Stimulated activated CD4-positive, alpha-beta T cell treated with anti-CD3 and anti-CD28 coated beads, Interleukin-12 subunit alpha, Interleukin-12 subunit beta, amount 100 ng/mL, for 4 hours (primary cell): ENCODE measurements at regions not wholly inside any gene's neighbourhood (a gene's known extent, or its start where the extent isn't known, plus 50 kb on each side); places are given as distances from the start of the nearest gene placed in this dataset.
"Not testable (repeated sequence)": the region's sequence is repeated elsewhere in the genome, so short reads cannot be mapped to it uniquely, and the experiment has no call there.

Experiments used
- DNase-seq: peaks from one replicate; pipeline ENCODE4 v3.0.0-alpha.2; 2020

DNA sequence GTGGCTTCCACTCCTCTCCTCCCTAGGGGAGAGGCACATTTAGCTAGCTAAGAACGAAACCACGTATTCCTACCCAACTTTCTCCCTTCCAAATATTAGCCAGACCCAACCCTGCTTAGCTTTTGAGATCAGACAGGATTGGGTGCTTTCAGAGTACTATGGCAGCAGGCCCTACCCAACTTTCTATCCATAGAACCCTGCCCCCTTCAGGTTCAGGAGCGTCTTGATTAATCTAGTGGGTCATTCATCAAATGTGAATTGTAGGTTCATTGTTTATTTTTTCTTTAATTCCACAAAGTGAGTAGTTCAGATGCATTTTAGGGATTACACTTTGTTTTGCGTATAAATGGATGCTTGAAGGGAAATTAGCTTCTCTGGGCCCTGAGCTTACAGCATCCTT lies 188.3 kb downstream of the MIB1 start:
- DNase-seq, result no peak

DNA sequence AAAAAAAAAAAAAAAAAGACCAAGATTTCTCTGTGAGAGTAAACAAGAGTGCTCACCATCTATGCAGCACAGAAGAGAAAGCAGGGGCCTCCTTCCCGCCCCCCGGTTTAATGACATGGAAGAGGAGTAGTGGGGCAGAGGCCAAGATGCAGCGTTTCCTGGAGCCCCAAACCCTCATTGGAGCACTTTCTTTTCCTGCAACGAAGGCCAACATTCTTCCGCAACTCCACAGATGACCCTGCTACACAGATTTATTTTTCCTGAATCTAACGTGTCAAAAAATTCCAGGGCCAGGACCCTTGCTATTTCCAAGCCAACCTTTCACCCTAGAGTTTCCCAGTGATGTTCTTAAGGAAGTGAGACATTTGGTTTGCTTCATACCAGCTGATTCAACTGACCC lies 189.6 kb downstream of the MIB1 start:
- no peak for DNase-seq

DNA sequence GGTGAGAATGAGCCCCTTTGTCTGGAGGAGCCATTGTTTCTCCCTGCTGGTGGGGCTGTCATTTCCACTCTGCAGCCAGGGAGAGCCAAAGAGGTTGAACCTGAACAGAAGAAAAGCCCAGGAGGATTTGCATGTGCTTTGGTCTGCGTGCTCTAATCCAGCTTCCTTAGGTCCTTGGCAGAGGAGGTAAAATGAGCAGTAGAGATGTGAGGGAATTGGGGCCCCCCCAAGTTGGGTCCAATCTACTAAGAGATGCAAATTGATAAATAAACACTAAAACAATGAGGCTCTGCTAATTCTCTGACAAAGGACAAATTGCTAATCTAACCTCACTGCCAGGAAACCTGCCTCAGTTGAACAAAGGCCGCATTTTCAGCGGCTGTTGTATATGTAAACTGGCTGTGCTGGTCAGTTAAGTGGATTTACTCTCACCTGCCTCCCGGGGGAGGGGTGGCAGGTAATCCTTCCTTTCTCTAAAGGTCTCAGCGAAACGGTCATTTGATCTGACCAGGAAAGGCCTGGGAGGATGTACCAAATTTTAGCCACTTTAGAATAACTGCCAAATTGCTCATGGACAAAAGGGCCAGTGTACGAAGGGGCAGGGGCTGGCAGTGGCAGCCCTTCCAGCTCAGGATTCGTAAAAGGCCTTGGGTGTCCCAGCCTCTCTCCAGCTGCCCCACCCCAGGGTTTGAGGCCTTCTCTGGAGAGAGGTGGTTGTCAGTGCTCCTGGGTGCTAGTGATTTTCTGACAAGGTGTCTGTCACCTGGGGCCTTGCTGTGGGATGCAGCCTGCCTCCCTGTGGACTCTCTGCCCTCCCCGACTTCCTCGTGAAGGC lies 193.6 kb downstream of the MIB1 start:
- no peak for DNase-seq

DNA sequence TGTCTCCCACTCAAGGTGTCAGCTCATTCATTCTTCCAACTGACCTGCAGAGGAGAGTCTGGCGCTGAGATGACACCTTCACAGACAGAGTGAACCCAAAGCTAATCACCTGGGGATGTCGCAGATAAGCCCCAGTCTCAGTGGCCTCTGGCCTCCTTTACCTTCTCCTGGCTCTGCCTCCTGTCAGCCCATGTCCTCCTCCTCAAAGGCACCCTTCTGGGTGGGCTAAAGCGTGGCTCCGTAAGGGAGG lies 194.1 kb downstream of the MIB1 start:
- no peak for DNase-seq

DNA sequence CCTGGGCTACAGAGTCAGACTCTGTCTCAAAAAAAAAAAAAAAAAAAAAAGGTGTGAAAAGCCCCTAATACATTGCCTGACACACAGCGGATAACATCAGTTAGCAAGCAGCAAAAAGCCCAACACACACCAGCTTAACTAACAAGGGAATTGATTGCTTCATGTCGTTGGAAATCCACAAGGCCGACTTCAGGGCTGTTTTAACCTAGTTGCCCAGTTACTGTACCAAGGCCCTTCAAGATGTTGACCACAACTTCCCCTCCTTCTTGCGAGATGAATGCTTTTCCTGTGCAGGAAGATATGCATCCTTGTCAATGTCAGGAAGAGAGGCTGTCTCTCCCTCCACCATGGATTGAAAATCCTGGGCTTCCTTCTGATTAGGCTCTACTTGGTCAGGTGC lies 202.9 kb downstream of the MIB1 start:
- no peak for DNase-seq

DNA sequence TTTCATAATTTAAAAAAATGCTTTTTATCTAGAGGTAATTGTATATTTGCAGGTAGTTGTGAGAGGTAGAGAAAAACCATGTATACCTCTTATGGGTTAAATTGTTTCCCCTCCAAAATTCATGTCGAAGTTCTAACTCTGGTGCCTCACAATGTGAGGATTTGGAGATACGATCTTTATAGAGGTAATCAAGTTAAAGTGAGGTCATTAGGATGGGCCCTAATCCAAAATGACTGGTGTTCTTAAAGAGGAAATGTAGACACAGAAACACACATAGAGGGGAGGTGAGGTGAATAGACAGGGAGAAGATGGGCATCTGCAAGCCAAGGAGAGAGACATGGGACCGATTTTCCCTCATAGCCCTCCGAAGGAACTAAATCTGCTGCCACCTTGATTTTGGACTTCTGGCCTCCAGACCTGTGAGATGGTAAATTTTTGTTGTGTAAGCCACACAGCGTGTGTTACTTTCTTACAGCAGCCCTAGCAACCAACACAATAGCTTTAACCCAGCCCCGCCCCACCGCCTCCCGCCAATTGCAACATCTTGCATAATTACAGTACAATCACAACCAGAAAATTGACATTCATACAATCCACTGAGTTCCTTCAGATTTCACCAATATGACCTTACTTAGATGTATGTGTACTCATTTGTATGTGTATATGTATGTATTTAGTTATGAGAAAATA lies 208.9 kb downstream of the MIB1 start:
- no peak for DNase-seq

DNA sequence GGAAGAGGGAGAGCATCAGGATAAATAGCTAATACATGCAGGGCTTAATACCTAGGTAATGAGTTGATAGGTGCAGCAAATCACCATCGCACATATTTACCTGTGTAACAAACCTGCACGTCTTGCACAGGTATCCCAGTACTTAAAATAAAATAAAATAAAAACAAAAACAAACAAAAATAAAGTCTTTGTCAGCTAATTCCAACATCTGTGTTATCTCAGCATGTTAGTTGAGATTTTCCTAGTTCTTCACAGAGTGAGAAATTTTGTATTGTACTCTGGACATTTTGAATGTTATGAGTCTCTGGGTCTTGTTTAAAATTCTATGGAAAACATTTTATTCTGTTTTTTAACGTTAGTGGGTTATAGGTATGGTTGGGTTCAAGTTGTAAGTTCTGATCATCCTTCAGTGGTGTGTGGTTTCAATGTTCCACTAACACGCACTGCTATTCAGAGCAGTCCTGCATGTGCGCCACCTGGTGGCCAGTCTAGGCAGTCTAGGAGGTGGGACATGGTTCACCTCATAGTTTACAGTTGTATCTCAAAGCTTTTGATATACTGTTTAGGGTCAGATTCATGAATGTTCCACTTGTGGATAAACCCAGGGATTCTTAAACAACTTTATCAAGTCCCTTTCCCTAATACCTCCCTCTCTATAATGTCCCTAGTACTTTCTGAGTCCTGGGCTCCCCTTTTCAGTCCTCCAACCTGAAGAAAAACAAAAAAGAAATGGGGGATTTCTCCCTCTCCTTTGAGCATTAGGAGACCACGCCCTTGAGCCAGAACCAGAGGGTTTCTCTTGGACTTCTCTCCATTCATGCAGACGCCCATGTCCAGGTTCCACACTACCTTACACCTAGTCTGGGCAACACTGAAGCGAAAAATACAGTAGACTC lies 213.4 kb upstream of the GATA6 start:
- peak; percentile 82 for DNase-seq

DNA sequence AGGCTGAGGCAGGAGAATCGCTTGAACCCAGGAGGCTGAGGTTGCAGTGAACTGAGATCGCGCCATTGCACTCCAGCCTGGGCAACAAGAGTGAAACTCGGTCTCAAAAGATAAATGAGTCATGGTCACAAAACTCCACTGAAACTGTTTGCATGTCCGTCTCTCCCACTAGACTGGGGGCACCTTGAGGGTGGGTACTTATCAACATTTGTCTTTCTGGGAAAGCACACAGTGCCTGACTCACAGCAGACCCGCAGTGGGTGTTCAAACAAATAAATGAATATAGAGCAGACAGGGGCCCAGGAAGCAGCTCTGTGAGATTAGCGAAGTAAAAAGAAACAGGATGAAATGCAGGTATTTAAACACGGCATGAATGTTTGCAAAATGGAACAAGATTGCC lies 211.1 kb upstream of the GATA6 start:
- DNase-seq, result no peak

DNA sequence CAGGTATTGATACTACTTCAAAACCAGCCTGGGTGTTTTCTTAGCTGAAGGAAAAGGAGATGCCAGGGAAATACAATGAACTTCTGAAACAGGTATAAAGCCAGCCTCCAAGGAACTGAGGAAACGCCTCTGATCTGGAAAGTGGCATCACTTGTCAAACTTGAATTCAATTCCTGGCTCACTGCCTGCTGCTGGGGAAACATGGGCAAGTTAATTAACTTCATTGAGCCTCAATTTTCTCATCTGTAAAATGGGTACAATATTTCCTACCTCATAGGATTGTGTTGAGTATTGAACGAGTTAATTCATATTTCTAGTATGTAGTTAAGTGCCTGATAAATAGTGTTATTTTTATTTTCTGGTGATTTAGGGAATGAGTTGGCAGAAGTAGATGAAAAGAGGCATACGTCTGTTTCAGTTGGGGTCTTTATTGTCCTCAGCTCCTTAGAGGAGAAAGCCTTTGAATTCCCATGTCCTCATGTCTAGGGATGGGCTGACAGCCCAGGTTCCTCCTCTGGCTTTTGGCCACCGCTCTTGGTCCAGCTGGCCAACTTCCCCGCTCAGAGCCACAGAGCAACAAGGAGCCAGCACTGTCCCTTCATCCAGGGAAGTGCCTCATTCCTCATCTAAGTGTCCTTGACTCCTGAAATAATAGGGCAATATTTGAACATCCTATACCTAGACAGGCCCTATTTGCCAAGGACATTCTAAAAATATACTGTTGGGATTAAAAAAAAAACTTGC lies 210.5 kb upstream of the GATA6 start:
- no peak for DNase-seq

DNA sequence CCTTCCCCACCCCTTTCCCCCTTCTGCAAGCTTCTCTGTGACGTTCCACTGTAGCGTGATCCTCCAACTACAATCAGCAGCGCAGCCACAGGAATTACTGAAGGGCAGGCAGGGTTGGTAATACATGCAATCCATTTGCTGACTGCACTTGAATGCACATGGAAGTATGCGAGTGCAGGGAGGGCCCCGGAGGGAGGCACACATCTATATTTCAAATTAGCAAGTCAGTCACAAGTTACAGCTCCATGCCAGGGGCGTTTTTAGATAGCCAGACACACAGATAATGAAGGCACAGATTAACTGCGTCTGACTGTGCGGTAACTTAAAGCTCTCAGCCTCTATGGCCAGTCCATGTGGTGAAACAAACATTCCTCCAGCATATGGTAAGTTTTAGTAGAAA lies 209.2 kb upstream of the GATA6 start:
- no peak for DNase-seq

DNA sequence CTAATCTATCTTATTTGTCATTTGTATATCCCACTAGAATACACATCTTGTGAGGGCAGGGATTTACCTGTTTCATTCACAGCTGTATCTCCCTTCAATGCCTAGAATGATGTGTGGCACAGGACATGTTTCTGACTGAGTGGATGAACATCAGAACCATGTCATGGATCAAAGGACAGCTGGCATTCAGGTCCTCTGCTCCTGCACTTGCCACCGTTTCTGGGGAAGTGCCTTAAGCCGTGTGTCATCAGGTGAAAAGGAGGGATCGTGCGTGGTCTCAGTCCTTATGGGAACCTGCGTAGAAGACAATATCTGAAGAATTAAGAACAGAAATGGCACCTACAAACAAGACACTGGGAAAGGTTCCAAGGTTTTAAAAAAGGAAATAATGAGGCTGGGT lies 206.1 kb upstream of the GATA6 start:
- no peak for DNase-seq

DNA sequence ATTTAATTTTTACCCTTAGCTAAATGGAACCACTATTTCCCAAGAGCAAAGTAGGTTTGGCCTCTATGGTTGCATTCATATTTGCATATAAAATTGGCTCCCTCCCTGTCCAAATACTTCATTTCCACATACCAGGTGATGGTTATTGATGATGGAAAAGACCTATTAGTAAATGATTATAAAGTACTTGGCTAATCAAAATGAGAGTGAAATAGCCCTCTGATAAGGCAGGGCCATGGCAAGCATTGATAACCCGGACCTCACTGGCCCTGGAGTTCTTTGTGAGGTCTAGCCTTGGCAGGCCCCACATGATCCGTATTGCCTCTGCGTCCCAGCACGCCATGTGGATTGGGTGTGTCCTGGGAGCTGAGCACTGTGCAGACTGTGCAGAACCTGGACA lies 201.1 kb upstream of the GATA6 start:
- DNase-seq, result no peak

DNA sequence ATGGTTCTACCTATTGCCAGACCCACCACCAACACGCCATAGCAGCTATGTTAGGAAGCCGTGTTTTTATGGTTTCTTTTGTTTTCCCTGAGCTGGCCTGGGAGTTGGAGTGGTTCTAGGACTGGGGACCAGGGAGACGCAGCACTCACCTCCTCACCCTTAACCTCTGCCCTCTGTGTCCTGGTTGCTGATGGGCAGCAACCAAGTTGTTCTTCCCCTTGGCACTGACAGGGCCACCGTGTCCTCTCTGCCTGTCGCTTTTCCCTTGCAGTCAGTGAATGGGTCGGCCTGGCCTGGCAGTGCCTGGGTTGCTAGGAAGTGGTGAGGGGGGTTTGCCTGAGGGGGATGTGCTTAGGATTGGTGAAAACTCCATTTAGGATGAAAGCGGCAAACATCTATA lies 197.1 kb upstream of the GATA6 start:
- no peak for DNase-seq

DNA sequence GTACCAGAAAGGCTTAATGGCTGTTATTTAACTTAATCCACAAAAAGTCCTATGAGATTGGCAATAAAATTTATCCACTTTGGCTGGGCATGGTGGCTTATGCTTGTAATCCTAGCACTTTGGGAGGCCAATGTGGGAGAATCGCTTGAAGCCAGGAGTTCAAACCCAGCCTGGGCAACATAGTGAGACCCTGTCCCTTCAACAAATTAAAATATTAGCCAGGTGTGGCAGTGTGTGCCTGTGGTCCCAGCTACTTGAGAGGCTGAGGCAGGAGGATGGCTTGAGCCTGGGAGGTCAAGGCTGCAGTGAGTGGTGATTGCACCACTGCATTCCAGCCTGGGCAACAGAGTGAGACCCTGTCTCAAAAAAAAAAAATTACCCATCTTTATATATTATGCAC lies 193.4 kb upstream of the GATA6 start:
- not testable (repeated sequence) for DNase-seq

DNA sequence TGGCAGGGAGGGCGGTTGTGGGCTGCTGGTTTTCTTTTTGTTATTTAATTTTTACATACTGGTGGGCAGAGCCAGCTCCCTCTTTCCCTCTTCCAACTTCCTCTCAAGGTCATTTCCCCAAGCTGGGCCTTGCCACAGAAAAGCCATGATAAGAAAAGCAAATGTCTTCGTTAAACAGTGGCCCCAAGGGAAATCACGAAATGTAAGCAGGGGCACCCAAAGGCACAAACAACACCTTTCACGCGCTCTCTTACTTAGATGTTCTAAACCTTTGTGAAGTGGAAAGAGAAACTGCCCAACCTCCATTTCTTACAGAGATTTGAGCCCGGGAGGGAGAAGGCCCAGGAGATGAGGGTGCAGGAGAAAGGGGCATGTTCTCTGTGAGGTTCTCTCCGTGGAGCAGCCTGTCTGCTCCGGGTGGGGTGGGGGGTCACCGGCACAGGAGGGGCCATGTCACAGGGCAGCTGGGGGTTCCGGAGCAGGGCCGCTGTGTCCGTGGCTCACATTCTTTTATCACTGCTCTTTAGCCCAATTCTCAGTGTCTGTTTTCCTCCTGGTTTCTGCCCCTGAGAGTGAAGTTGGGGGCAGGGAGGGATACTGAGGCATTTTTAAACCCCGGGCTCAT lies 190.7 kb upstream of the GATA6 start:
- DNase-seq, result no peak

DNA sequence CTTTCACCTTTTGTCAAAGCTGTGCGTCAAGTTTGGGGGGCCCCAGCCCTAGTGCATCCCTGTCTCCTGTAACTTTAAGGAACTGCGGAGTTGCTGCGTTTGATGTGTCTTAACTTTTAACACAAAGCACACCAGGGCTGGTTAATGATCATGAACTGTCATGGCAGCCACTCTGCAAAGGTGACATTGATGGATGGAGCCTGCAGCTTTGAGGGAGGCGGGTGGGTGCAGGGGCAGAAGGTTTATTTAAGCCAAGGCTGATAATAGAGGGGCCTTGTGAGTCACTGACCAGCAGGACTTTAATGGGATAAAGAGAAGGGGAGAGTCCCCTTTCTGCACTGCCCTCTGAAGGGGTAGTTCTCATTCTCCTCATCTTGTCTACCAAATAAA lies 190.2 kb upstream of the GATA6 start:
- DNase-seq, result no peak

DNA sequence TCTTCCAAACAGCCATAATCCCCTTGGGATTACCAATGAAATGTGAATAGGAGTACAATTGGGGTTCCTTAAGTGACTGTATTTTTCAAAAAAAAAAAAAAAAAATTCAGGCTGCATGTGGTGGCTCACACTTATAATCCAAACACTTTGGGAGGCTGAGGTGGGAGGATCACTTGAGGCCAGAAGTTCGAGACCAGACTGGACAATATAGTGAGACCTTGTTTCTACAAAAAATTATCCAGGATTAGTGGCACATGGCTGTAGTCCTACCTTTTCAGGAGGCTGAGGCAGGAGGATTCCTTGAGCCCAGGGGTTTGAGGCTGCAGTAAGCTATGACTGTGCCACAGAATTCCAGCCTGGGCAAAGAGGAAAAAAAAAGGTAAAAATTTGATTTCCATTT lies 189.6 kb upstream of the GATA6 start:
- no peak for DNase-seq

DNA sequence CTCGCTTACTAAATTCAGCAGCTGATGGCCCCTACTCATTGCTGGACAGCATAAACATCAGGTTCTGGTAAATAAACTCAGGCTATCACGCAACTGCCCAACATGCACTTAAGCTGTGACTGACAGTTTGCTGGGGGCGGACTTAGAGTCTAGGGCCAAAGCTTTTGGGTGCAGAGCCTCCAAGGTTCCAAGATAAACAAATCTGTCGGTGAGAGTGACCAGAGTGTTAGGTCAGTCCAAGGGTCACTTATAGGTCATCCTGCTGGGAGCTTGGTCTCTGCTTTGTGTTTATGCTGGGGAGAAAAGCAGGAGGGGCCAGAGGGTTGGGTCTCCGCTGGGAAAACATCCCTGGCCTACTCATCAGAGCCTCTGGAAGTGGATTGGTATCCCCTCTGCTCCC lies 188.6 kb upstream of the GATA6 start:
- no peak for DNase-seq

DNA sequence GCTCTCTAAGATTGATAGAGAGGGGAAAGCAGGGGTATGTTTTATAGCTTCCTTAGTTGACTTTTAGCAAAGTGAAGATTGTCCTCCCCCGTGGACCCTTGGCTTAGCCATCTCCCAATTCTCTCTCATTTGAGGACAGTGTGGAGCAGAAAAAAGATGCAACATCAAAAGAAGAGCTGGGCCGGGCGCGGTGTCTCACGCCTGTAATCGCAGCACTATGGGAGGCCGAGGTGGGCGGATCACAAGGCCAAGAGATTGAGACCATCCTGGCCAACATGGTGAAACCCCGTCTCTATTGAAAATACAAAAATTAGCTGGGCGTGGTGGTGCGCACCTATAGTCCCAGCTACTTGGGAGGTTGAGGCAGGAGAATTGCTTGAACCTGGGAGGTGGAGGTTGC lies 187.9 kb upstream of the GATA6 start:
- not testable (repeated sequence) for DNase-seq

DNA sequence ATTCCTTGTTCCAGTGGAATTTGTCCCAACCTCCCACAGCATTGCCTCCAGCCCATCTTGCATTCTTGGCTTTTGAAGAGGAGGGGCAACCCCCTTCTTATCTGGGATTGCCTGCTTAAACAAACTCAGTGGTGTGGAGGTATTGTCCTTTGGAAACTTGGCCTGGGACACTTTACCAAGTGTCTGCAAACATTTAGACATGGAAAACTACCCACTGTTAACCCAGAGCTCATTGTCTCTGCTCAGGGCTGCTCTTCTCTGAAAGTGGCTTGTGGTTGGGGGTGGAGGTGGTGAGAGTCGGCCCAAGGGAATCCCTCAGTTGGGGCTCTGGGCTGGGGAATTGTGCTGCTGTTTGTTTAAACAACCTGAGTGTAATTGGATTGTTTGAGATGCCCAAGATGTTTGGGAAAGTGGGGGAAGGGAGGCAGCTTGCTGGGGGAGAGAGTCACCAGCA lies 178.3 kb upstream of the GATA6 start:
- no peak for DNase-seq

DNA sequence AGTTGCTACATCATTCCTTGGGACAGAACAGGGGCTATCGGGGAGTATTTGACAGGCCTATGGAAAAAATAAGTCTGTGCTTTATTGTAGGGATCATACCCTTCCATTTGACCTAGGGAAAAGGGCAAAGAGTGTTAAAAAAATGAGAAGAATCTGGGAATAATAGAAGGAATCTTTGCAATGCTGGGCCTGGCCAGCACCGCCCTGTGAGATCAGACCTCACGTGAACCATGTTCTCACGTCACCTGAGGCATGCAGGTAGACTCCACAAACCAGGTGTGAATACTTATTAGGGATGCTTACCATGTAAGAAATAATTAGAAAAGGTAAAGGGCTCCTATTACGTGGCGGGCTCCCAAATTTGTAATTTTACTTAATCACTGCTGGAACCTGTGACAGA lies 177.5 kb upstream of the GATA6 start:
- no peak for DNase-seq

DNA sequence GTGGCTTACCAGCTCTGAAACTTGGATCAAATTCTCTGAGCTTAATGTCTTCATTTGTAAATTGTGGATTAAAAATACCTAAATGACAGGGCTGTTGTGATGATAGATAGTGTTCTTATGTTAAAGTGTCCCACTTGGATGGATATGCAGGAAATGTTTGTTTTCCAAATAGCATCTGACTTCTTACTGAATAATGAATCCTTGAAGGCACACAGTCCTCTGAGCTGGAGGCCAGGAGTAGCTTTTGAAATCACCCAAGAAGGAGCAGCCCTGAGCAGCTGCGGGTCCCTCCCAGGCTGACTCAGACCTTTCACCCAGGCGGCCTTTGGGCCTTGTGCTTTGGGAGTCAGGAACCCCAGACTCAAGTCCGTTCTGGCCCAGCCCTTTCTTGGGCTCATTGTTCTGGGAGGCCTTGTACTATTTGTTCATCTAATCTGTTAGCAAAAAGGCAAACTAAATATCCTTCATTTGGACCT lies 173.0 kb upstream of the GATA6 start:
- DNase-seq, result no peak
